ENCODE measurements at regions not wholly inside any gene's neighbourhood (a gene's known extent, or its start where the extent isn't known, plus 50 kb on each side); places are given as distances from the start of the nearest gene placed in this dataset.
"Not testable (repeated sequence)": the region's sequence is repeated elsewhere in the genome, so short reads cannot be mapped to it uniquely, and the experiment has no call there.

DNA sequence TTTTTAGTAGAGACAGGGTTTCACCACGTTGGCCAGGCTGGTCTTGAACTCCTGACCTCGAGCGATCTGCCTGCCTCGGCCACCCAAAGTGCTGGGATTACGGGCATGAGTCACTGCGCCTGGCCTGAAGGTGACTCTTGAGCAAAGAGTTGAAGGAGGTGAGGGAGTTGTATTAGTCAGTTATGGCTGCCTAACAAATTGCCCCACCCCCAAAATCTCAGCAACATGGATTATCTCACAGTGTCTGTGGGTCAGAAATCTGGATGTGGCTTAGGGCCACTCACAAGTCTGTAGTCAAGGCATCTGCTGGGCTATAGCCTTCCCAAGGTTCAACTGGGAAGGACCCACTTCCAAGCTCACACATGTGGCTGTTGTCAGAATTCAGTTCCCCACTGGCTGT lies 52.8 kb upstream of the ADGRE5 start:
- no peak overlapping the region for H3K27ac Mint-ChIP-seq (ENCODE audit: low read depth, unreplicated experiment)
- DNase-seq (ENCODE audit: unreplicated experiment), result no peak
- no peak overlapping the region for H3K4me3 Mint-ChIP-seq (ENCODE audit: unreplicated experiment)
- no peaks in the 10 kb centered on the region for H3K9me3 Mint-ChIP-seq (ENCODE audit: unreplicated experiment)
- intact Hi-C loops (cut with micrococcal nuclease), result no loop called here
- no peaks in the 10 kb centered on the region for H3K36me3 Mint-ChIP-seq (ENCODE audit: insufficient read depth, unreplicated experiment)
- no peaks in the 10 kb centered on the region for H3K4me1 Mint-ChIP-seq (ENCODE audit: insufficient read depth, unreplicated experiment)
- BruUV-seq (replicated peaks), result no TSS peak
- H3K27me3 Mint-ChIP-seq (ENCODE audit: insufficient read depth, unreplicated experiment), result no peaks in the 10 kb centered on the region
- ChIA-PET CTCF (no interaction called here), POLR2A (interaction anchor here (0.7 kb wide), 1 partner anchor 22 kb away, joined by 3 read pairs; no protein-coding TSS in a partner anchor)
- TF ChIP-seq, protein P1, sequence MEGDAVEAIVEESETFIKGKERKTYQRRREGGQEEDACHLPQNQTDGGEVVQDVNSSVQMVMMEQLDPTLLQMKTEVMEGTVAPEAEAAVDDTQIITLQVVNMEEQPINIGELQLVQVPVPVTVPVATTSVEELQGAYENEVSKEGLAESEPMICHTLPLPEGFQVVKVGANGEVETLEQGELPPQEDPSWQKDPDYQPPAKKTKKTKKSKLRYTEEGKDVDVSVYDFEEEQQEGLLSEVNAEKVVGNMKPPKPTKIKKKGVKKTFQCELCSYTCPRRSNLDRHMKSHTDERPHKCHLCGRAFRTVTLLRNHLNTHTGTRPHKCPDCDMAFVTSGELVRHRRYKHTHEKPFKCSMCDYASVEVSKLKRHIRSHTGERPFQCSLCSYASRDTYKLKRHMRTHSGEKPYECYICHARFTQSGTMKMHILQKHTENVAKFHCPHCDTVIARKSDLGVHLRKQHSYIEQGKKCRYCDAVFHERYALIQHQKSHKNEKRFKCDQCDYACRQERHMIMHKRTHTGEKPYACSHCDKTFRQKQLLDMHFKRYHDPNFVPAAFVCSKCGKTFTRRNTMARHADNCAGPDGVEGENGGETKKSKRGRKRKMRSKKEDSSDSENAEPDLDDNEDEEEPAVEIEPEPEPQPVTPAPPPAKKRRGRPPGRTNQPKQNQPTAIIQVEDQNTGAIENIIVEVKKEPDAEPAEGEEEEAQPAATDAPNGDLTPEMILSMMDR (IDR thresholded peaks at IDR 0.05; ENCODE audit: unreplicated experiment), result no peak

DNA sequence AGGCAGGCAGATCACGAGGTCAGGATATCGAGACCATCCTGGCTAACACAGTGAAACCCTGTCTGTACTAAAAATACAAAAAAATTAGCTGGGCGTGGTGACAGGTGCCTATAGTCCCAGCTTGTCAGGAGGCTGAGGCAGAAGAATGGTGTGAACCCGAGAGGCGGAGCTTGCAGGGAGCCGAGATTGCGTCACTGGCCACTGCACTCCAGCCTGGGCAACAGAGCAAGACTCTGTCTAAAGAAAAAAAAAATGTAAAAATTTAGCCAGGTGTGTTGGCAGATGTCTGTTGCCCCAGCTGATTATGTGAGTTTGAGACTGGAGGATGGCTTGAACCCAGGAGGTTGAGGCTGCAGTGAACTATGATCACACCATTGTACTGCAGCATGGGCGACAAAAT lies 54.2 kb upstream of the ADGRE5 start:
- H3K27ac Mint-ChIP-seq (ENCODE audit: low read depth, unreplicated experiment); H3K9me3 Mint-ChIP-seq (ENCODE audit: unreplicated experiment); intact Hi-C loops (cut with micrococcal nuclease); H3K27me3 Mint-ChIP-seq (ENCODE audit: insufficient read depth, unreplicated experiment); H3K36me3 Mint-ChIP-seq (ENCODE audit: insufficient read depth, unreplicated experiment); BruUV-seq (replicated peaks); H3K4me1 Mint-ChIP-seq (ENCODE audit: insufficient read depth, unreplicated experiment); DNase-seq (ENCODE audit: unreplicated experiment); H3K4me3 Mint-ChIP-seq (ENCODE audit: unreplicated experiment); POLR2A ChIA-PET: not testable (repeated sequence)
- CTCF ChIA-PET, result interaction anchor here (0.6 kb wide), 1 partner anchor 48 kb away, joined by 3 read pairs; no protein-coding TSS in a partner anchor

DNA sequence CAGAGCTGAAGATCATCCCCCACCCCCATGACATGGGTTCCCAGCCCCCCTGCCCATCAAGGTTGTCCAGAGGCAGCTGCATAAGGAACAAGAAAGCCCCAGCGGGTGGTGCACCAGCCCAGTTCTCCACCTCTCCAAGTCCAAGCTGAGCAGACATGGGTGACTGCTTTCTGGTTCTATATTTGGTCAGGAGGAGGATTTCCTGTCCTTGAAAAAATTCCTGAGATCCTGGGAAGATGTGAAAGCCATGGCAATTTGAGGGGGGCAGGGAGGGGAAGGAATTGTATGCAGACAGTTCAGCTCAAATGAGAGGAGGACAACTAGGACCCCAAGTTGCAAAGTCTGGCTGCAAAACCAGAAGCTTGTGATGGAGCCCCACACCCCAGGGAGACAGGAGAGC lies 55.4 kb upstream of the ADGRE5 start:
- no peak overlapping the region for H3K27ac Mint-ChIP-seq (ENCODE audit: low read depth, unreplicated experiment)
- intact Hi-C loops (cut with micrococcal nuclease), result no loop called here
- no peaks in the 10 kb centered on the region for H3K9me3 Mint-ChIP-seq (ENCODE audit: unreplicated experiment)
- TF ChIP-seq, protein P1 (IDR thresholded peaks at IDR 0.05; ENCODE audit: unreplicated experiment), result no peak
- H3K4me1 Mint-ChIP-seq (ENCODE audit: insufficient read depth, unreplicated experiment), result no peaks in the 10 kb centered on the region
- no peak overlapping the region for H3K4me3 Mint-ChIP-seq (ENCODE audit: unreplicated experiment)
- ChIA-PET POLR2A (no interaction called here), CTCF (no interaction called here)
- H3K27me3 Mint-ChIP-seq (ENCODE audit: insufficient read depth, unreplicated experiment), result no peaks in the 10 kb centered on the region
- DNase-seq (ENCODE audit: unreplicated experiment), result no peak
- no TSS peak for BruUV-seq (replicated peaks)
- no peaks in the 10 kb centered on the region for H3K36me3 Mint-ChIP-seq (ENCODE audit: insufficient read depth, unreplicated experiment)

DNA sequence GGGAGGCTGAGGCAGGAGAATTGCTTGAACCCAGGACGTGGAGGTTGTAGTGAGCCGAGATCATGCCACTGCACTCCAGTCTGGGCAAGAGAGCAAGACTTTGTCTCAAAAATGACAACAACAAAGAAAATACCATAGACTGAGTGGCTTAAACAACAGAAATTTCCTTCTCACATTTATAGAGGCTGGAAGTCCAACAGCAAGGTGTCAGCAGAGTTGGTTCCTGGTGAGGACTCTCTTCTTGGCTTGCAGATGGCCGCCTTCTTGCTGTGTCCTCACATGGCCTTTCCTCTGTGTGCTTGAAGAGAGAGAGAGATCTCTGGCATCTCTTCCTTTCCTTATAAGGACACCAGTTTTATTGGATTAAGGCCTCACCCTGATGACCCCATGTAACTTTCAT lies 56.1 kb upstream of the ADGRE5 start:
- Mint-ChIP-seq H3K27ac (ENCODE audit: low read depth, unreplicated experiment) (no peak overlapping the region), H3K4me1 (ENCODE audit: insufficient read depth, unreplicated experiment) (no peaks in the 10 kb centered on the region), H3K4me3 (ENCODE audit: unreplicated experiment) (no peak overlapping the region), H3K9me3 (ENCODE audit: unreplicated experiment) (peaks cover 3% of the 10 kb centered on the region), H3K36me3 (ENCODE audit: insufficient read depth, unreplicated experiment) (no peaks in the 10 kb centered on the region), H3K27me3 (ENCODE audit: insufficient read depth, unreplicated experiment) (no peaks in the 10 kb centered on the region)
- BruUV-seq (replicated peaks), result no TSS peak
- ChIA-PET POLR2A (no interaction called here), CTCF (no interaction called here)
- TF ChIP-seq, protein P1 (IDR thresholded peaks at IDR 0.05; ENCODE audit: unreplicated experiment), result no peak
- DNase-seq (ENCODE audit: unreplicated experiment), result no peak
- intact Hi-C loops (cut with micrococcal nuclease), result no loop called here

DNA sequence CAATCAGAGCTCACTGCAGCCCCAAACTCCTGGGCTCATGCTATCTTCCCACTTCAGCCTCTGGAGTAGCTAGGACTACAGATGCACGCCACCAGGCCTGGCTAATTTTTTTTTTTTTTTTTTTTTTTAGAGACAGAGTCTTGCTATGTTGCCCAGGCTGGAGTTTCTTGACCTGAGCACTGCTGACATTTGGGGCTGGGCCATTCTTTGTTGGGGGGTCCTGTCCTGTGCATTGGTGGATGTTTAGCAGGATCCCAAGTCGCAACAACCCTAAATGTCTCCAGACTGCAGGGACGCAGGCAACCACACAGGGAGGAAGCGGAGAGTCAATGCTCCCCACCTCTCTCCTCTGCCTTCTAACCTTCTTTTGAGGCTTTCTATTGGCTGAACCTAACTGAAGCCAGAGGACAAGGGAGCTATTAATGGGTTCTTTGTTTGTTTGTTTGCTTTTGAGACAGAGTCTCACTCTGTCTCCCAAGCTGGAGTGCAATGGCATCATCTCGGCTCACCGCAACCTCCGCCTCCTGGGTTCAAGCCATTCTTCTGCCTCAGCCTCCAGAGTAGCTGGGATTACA lies 58.3 kb upstream of the ADGRE5 start:
- Mint-ChIP-seq H3K4me3 (ENCODE audit: unreplicated experiment) (no peak overlapping the region), H3K36me3 (ENCODE audit: insufficient read depth, unreplicated experiment) (no peaks in the 10 kb centered on the region), H3K4me1 (ENCODE audit: insufficient read depth, unreplicated experiment) (no peaks in the 10 kb centered on the region), H3K9me3 (ENCODE audit: unreplicated experiment) (peaks cover 7% of the 10 kb centered on the region), H3K27me3 (ENCODE audit: insufficient read depth, unreplicated experiment) (no peaks in the 10 kb centered on the region), H3K27ac (ENCODE audit: low read depth, unreplicated experiment) (no peak overlapping the region)
- ChIA-PET CTCF (interaction anchor here (0.7 kb wide), 1 partner anchor 23 kb away, joined by 3 read pairs; no protein-coding TSS in a partner anchor), POLR2A (no interaction called here)
- no TSS peak for BruUV-seq (replicated peaks)
- intact Hi-C loops (cut with micrococcal nuclease), result no loop called here
- TF ChIP-seq, protein P1 (IDR thresholded peaks at IDR 0.05; ENCODE audit: unreplicated experiment), result no peak
- DNase-seq (ENCODE audit: unreplicated experiment), result no peak

Measured in MCF 10A (cell line).